NCI-H748 (cell line): ENCODE measurements at regions not wholly inside any gene's neighbourhood (a gene's known extent, or its start where the extent isn't known, plus 50 kb on each side); places are given as distances from the start of the nearest gene placed in this dataset.
"Not testable (repeated sequence)": the region's sequence is repeated elsewhere in the genome, so short reads cannot be mapped to it uniquely, and the experiment has no call there.

Experiments used
- DNase-seq: peaks from one replicate; lab custom pipeline; 2025; ENCODE audit not compliant: unreplicated experiment; lab: John Stamatoyannopoulos, UW

DNA sequence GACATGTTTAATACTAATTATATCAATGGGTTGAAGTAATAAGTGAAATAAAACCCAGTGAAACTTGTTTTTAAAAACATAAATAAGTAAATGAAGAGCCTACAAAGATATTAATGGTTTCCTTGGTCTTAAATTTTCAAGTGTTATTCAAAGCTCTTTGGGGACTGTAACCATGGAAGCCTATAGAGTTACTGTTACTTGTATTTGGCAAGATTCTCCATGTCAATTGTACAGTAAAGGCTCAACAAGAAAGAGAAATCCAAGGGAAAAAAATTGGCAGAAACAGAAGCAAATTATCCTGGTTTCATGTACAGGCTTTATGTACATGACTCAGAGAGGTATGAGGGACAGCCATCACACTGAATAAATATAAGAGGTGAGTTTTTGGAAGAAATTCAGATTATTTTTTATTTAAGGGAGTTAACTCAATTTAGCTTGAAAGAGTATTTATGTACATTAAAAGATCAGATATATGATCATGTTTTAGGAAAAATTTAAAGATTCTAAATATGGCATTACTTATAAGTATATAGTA is 151.1 kb upstream of the HMGA2 start:
- DNase-seq = no peak

DNA sequence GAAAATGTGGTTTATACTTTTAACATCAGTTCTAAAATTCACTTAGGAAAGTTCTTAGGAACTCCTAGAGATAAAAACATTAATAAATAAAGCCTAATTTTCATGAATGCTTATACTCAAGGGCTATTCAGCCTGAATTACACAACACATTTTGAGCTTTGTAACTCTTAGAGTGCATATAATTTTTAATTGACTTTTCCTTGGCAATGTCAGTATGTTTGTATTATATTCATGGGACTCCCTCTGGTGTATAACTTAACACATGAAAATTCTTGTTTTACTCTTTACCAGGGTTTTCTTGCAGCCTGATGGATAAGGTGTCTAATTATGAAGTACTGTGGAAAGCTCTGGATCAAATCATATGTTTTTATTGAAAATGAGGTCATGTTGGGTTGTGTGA is 150.6 kb upstream of the HMGA2 start:
- no peak for DNase-seq

- no peak for DNase-seq
Measured at GRCh38 chr12:65675141-65675621, 149.1 kb upstream of the HMGA2 start.

DNA sequence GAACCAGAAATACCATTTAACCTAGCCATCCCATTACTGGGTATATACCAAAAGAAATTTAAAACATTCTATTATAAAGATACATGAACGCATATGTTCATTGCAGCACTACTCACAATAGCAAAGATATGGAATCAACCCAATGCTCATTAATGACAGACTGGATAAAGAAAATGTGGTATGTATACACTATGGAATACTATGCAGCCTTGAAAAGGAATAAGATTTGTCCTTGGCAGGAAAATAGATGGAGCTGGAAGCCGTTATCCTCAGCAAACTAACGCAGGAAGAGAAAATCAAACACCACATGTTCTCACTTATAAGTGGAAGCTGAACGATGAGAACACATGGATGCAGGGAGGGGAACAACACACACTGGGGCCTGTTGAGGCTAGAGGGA is 146.1 kb upstream of the HMGA2 start:
- DNase-seq = not testable (repeated sequence)

- DNase-seq = no peak
Measured at GRCh38 chr12:65681226-65681625, 143.1 kb upstream of the HMGA2 start.

DNA sequence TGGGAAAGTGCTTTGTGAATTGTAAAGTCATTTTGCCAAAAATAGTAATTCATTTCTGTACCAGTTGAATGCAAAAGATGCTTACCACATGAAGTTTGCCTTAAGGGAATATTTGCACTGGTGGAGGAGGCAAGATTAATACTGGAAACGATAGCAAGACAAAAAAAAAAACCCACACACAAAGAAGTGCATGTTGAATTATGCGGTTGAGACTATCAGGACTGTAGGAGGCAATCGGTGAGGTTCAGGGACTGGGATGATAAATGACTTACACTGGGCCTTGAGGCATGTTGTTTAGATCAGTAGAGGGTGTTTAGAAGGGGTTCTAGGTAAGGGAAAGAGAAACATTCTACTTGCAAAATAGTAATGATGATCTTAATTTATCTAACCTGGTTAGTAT is 142.2 kb upstream of the HMGA2 start:
- no peak for DNase-seq

GRCh38 chr12:65684906-65685305 is 139.4 kb upstream of the HMGA2 start:
- DNase-seq = no peak

- no peak for DNase-seq
Measured at GRCh38 chr12:65685514-65685913, 138.8 kb upstream of the HMGA2 start.

DNA sequence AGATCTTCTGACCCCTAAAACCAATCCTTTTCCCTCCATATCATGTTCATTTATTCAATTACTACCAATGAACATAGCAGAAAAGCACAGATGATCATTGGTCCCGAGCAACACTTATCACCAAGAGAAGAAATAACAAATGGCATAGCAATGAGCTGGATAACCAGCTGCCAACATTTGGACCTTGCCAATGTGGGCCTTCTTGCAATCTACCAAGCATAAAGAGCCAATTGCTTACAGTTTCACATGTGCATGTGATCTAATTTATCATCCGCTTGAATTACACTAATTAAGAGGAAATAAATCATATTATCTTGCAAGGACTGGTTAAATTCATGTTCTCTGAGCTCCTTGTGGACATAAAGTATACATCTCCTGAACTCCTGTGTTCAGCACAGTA is 134.8 kb upstream of the HMGA2 start:
- no peak for DNase-seq

- DNase-seq = no peak
Measured at GRCh38 chr12:65690477-65690876, 133.8 kb upstream of the HMGA2 start.

GRCh38 chr12:65694130-65694529 is 130.2 kb upstream of the HMGA2 start:
- no peak for DNase-seq

DNA sequence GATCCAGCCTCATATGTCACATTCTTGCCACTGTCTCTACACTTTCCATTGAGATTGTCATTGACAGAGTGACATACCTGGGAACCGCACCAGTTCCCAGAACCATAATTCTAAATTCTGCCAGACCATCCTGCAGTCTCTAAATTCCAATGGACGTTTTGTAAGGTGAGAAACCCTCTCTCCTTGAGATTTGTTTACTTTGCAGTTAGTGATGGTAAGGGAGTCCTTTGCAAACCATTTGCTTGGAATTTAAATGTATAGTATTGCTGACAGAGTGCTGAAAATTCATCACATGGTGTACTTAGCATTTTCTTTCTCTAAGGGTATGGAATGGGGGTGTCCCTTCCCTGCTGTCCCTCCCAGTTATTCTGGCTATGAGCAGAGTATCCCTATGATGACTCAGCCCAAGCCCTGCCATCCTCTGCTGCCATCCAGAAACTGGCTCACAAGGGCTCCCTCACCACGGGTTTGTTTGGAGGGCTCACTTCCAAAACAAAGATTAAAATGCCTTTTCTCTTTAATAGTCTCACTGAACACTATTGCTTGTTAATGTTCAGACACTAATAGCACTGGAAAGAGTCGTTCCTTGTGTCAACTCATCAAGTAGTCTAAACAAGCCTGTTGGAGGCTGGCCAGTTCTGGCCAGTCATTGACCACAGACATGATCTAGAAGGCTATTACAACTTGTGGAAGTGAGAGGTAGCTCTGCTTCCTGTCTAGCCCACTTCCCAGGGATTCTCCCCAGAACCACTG is 129.0 kb upstream of the HMGA2 start:
- peak; percentile 8 for DNase-seq

DNA sequence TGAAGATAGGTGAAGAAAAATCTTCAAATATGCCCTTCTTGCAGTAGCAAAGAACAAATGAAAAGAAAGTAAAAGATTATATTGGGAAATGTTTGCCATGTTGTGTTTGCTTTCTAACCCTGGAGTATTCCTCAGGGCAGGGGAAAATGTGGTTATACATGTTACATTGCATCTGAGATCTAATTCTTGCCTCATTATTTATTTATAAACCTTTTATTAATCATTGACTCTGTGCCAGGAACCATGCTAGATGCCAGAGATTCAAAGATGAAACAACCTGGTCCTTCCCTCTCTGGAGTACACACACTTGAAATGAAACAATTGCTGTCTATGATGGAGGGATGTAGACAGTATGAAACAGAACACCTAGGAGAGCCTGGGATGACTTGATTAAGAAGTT is 128.1 kb upstream of the HMGA2 start:
- DNase-seq = no peak

DNA sequence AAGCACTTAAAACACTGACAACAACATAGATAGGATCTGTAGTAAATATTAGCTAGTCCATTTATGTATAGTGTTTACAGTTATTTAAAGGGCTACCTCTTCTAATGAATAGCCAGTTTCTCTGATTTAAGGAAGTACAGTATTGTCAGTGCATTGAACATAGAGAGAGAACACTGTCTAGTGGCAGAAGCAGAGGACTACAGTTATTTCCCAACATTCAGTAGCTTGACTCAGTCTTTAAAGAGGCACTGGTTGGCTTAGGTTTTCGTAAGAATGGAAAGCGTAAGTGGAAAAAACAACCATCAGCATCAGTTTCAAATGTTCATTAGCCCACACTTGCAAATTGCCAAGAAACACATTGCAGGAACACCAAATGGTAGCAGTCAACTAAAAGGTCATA is 125.0 kb upstream of the HMGA2 start:
- DNase-seq = no peak

DNA sequence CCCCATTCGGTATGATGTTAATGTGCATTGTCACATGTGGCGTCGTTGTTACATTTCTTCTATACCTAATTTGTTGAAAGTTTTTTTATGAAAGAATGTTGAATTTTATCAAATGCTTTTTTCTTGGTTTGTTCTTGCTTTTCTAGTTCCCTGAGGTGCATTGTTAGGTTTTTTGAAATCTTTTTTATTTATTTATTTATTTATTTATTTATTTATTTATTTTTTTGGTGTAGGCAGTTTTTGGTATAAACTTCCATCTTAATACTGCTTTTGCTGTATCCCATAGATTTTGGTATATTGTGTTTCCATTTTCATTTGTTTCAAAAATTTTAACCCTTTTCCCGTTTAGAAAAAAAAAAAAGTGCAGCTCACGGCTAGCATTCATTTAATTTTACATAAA is 121.1 kb upstream of the HMGA2 start:
- no peak for DNase-seq

- DNase-seq = no peak
Measured at GRCh38 chr12:65705380-65705876, 118.9 kb upstream of the HMGA2 start.

- no peak for DNase-seq
Measured at GRCh38 chr12:65707051-65707450, 117.2 kb upstream of the HMGA2 start.

DNA sequence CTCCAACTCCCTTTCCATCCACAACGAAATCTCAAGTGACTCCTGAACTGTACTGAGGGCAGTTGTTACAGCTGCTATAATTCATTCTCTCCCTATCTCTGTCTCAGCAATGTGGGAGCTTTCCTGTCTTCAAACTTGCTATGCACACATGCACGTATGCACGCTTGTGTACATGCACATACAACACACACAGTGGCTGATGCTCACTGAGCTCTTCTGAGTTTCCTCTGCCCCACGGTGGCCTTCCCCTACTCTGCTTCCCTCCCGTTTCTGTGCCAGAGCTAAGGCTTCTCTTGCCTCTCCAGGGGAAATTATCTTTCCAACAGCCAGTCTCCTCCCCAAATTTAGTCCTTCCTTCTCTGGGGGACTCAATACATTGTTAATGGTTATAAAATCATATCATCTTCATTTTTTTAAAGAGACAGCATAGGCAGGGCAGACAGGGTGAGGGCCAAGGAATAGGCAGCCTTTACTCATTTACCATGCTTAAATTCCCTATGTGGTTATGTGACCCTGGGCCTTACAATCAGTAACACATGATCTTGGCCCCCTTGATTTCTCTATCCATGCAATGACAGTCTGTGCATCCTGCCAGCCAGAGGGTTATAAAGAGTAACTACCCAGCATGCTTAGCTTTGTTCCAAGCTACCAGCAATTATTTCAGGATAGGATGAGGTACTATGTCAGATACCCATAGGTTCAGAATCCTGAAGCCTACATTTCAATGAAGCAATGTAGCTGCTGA is 111.9 kb upstream of the HMGA2 start:
- DNase-seq = no peak

- no peak for DNase-seq
Measured at GRCh38 chr12:65715961-65716360, 108.3 kb upstream of the HMGA2 start.

DNA sequence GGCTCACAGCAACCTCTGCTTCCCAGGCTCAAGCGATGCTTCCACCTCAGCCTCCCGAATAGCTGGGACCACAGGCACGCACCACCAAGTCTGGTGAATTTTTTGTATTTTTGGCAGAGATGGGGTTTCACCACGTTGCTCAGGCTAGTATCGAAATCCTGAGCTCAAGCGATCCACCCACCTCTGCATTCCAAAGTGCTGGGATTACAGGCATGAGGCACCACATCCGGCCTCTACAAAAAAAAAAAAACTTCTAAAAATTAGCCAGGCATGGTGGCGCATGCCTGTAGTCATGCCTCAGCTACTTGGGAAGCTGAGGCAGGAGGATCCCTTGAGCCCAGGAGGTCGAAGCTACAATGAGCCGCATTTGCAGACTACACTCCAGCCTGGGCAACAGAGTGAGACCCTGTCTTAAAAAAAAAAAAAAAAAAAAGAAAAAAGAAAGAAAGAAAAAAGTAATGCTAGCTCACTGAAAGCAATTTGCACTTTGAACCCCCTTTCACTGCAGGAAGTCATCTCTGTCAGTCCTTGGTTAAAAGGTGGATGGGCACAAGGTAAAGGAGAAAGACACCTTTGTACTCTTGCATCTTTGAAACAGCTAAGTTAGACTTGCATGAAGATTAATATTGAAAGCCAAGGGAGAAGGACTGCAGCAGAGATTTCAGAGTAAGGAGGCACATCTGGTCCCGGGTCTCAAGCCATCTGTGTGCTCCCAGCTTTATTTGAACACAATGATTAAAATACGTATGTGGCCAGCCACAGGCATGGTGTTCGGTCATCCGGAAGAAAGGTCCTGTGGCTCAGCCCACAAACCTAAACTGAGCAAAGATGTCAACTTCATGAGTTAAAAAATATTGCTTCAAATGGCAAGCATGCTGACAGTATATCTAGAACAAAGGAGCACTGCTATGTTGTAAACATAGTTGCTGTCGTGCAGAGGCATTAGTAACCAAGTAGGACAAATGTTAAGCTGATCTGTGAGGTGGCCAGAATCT is 103.8 kb upstream of the HMGA2 start:
- no peak for DNase-seq
